ENCODE measurements at regions not wholly inside any gene's neighbourhood (a gene's known extent, or its start where the extent isn't known, plus 50 kb on each side); places are given as distances from the start of the nearest gene placed in this dataset.
"Not testable (repeated sequence)": the region's sequence is repeated elsewhere in the genome, so short reads cannot be mapped to it uniquely, and the experiment has no call there.

DNA sequence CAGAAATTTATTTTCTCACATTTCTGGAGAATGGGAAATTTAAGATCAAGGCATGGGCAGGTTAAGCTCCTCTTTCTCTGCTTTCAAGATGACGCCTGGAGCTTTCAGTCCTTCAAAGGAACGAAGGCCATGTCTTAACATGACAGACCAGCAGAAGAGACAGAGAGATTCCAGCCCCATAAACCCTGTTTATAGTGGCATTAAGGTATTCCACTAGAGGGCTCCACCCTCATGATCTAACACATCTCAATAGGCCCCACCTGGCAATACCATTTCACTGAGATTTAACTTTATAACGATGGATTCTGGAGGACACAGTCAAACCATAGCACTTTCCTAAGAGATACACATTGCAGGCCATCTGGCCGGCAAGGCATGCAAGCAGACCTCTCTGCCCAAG is 1406.1 kb downstream of the RPIA start:
- H3K4me3 ChIP-seq (ENCODE audit: control insufficient read depth, low read depth, low read length); DNase-seq (ENCODE audit: low read depth): not testable (repeated sequence)

DNA sequence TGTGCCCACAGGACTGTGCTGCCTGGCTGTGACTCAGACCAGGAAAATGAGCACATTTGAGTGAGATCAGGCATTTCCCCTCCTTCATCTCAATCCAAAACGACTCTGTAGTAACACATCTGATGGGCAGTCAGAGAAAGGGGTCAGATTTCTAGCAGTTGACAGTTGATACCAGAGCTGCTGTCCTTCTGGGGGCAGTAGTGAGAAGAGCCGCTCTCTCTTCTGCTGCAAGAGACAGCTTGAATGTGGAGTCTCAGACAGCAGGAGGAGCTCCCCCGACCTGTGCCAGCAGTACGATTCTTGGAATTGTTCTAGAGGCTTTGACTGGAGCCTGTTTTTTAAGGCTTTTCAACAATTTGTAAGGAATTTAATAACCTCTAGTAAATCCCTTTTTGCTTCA is 1413.7 kb downstream of the RPIA start:
- H3K4me3 ChIP-seq (ENCODE audit: control insufficient read depth, low read depth, low read length); DNase-seq (ENCODE audit: low read depth): not testable (repeated sequence)

DNA sequence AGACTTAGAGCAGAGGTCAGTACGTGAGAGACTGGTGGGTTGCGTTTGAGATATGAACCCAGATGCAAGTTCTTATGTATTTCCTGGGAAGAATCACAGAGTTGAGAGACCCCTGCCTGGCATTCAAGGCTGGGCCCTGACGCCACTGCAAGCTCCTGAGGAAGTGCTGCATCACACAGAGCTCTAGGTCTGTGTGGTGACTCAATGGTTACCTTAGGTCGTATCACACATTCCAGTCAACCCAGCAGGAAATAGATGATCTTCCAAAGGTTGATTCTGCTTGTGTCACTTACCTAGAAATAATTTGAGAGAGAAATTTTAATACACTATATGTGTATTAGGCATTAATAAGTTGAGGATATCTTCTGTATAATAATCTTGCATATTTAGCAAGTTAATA is 1431.9 kb downstream of the RPIA start:
- H3K4me3 ChIP-seq (ENCODE audit: control insufficient read depth, low read depth, low read length); DNase-seq (ENCODE audit: low read depth): not testable (repeated sequence)

- DNase-seq (ENCODE audit: low read depth), result not testable (repeated sequence)
These were observed 1447.6 kb downstream of the RPIA start for GRCh38 chr2:90139046-90139445.

DNA sequence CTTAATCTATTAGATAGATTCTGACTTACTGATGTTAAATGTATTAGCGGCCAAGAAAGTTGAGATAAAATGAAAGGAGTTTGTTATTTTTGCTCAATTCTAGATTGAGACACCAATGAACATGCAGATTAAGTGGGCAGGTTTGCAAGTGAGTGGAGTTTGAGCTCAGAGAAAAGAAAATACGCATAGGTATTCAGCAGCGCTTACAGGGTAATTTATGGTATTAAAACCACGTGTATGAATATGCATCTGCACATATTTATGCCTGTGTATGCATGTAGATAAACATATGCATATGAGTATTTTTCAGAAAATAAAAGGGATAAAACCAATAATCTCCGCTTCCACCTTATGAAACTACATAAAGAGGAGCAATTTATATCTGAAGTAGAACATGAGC is 1450.1 kb downstream of the RPIA start:
- not testable (repeated sequence) for DNase-seq (ENCODE audit: low read depth)

More at GRCh38 chr2:90139046-90139445, 1447.6 kb downstream of the RPIA start:
- H3K4me3 ChIP-seq (ENCODE audit: control insufficient read depth, low read depth, low read length), result not testable (repeated sequence)

DNA sequence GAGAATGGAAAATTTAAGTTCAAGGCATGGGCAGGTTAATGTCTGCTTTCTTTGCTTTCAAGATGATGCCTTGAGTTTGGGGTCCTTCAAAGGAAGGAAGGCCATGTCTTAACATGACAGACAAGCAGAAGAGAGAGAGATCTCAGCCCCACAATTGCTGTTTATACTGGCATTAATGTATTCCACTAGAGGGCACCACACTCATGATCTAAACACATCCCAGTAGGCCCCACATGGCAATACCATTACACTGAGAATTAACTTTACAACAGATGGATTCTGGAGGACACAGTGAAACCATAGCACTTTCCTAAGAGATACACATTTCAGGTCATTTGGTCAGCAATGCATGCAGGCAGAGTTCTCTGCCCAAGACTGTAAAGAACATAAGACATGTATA is 1460.3 kb downstream of the RPIA start:
- H3K4me3 ChIP-seq (ENCODE audit: control insufficient read depth, low read depth, low read length); DNase-seq (ENCODE audit: low read depth): not testable (repeated sequence)

More for the DNA sequence above, 1450.1 kb downstream of the RPIA start:
- not testable (repeated sequence) for H3K4me3 ChIP-seq (ENCODE audit: control insufficient read depth, low read depth, low read length)

- not testable (repeated sequence) for H3K4me3 ChIP-seq (ENCODE audit: control insufficient read depth, low read depth, low read length); DNase-seq (ENCODE audit: low read depth)
These were observed 1479.5 kb downstream of the RPIA start for GRCh38 chr2:90170978-90171377.

DNA sequence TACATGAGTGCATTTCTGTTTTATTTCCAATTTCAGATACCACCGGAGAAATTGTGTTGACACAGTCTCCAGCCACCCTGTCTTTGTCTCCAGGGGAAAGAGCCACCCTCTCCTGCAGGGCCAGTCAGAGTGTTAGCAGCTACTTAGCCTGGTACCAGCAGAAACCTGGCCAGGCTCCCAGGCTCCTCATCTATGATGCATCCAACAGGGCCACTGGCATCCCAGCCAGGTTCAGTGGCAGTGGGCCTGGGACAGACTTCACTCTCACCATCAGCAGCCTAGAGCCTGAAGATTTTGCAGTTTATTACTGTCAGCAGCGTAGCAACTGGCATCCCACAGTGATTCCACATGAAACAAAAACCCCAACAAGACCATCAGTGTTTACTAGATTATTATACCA is 1481.6 kb downstream of the RPIA start:
- not testable (repeated sequence) for H3K4me3 ChIP-seq (ENCODE audit: control insufficient read depth, low read depth, low read length)

DNA sequence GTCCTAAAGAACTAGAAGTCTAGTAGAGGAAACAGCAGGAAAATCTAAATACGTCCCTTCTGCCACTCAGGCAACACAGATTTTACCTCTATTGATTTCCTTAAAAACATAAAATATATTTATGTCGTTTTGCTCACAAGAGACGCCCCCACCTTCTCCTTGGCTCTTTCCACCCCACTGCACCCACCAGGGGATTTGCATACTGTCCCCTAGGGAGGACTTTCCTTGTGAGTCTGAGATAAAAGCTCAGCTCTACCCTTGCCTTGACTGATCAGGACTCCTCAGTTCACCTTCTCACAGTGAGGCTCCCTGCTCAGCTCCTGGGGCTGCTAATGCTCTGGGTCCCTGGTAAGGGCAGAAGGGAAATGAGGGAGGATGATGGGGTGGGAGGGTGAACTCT is 1488.1 kb downstream of the RPIA start:
- not testable (repeated sequence) for H3K4me3 ChIP-seq (ENCODE audit: control insufficient read depth, low read depth, low read length); DNase-seq (ENCODE audit: low read depth)

More for the DNA sequence above, 1481.6 kb downstream of the RPIA start:
- DNase-seq (ENCODE audit: low read depth), result not testable (repeated sequence)

GRCh38 chr2:90207454-90208058 is 1516.1 kb downstream of the RPIA start:
- H3K4me3 ChIP-seq (ENCODE audit: control insufficient read depth, low read depth, low read length), result no peak overlapping the region
- peak; percentile 19 for DNase-seq (ENCODE audit: low read depth)
- TF ChIP-seq CTCF (conservative IDR thresholded peaks at IDR 0.05; ENCODE audit: control insufficient read depth, insufficient read depth, low read depth, low read length), result peak; percentile 37

DNA sequence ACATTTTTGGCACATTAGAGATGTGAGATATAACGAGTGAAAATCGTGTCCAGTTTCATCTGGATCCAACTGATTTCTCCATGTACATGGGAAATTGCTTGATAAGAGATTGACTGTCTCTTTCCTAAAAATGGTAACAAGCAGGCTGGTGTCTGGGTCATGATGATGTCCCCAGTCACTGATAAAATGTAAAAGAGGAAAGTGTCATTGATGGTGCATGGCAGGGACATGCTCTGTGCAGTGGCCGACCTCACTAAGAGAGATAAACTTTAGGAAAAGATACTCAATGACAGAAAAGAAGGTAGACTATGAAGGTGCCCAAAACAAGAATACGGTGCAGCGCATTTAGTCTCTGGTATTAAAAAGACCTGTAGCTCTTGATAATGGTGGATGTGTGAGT is 1517.5 kb downstream of the RPIA start:
- DNase-seq (ENCODE audit: low read depth), result no peak
- H3K4me3 ChIP-seq (ENCODE audit: control insufficient read depth, low read depth, low read length), result no peak overlapping the region
- TF ChIP-seq CTCF (conservative IDR thresholded peaks at IDR 0.05; ENCODE audit: control insufficient read depth, insufficient read depth, low read depth, low read length), result no peak

GRCh38 chr2:90209806-90210205 is 1518.3 kb downstream of the RPIA start:
- H3K4me3 ChIP-seq (ENCODE audit: control insufficient read depth, low read depth, low read length), result no peak overlapping the region
- no peak for TF ChIP-seq CTCF (conservative IDR thresholded peaks at IDR 0.05; ENCODE audit: control insufficient read depth, insufficient read depth, low read depth, low read length)
- DNase-seq (ENCODE audit: low read depth), result no peak

DNA sequence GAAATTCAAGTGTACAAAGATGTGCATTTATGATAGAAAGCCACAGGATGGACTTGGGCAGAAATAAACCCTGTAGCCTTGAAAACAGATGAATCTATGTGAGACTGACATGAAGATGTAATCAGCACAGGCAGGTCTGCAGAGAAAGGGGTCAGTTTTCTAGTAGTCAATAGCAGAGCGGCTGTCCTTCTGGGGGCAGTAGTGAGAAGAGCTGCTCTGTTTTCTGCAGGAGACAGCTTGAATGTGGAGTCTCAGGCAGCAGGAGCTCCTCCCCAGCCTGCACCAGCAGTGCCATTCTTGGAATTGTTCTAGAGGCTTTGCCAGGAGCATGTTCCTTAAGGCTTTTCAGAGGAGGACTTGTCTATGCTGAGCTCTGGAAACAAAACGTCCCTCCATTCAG is 1524.4 kb downstream of the RPIA start:
- not testable (repeated sequence) for DNase-seq (ENCODE audit: low read depth); H3K4me3 ChIP-seq (ENCODE audit: control insufficient read depth, low read depth, low read length)

DNA sequence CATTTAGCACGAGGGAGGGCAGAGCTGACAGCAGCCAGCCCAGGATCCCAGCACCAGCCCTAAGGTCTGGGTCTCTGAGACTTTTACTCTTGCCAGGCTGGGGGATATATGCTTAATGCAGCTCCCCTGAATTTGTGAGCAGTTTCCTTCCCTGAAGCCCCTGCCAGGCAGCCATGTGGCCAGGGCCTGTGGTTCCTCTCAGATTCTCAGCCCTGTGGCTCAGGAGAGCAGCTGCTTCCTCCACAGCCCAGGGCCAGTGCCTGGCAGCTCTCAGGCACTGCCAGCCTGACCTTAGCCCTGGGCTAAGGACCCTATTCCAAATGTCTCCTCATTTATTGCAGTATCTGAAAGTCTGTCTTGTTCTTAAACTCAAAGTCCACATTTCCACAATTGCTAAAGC is 1525.3 kb downstream of the RPIA start:
- DNase-seq (ENCODE audit: low read depth), result not testable (repeated sequence)

DNA sequence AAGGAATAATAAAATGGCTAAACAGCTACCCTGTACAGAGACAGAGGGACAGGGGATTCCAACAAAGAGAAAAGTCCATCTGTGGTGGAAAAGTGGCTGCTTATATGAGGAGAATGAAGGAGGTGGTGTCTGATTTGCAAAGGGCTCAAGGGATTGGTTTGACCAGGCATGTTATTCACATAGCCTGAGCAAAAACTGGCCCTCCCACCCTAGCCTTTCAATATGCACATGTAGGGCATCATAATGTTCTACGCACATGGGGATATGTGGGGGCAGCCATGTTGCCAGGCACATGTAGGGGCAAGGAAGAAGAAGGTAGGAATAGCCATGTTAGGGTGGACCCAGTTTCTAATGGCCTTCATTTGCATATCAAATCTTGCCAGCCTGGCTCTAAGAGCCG is 1527.1 kb downstream of the RPIA start:
- not testable (repeated sequence) for H3K4me3 ChIP-seq (ENCODE audit: control insufficient read depth, low read depth, low read length); DNase-seq (ENCODE audit: low read depth)

More for the DNA sequence above, 1525.3 kb downstream of the RPIA start:
- H3K4me3 ChIP-seq (ENCODE audit: control insufficient read depth, low read depth, low read length), result not testable (repeated sequence)

All from fibroblast of mammary gland (primary cell).